Muscle layer of duodenum (tissue), 2 donors: ENCODE measurements at regions not wholly inside any gene's neighbourhood (a gene's known extent, or its start where the extent isn't known, plus 50 kb on each side); places are given as distances from the start of the nearest gene placed in this dataset.
"Not testable (repeated sequence)": the region's sequence is repeated elsewhere in the genome, so short reads cannot be mapped to it uniquely, and the experiment has no call there.

Experiments used
- H3K27ac ChIP-seq: one replicate; pipeline ENCODE4 v1.7.0; 2013; ENCODE audit warnings: mild to moderate bottlenecking, low read length
- H3K27me3 ChIP-seq: one replicate; pipeline ENCODE4 v1.7.0; 2013; ENCODE audit warnings: low read depth, mild to moderate bottlenecking, control low read depth, low read length
- H3K36me3 ChIP-seq, 2 donors: one replicate each; pipeline ENCODE4 v1.7.0; 2013; ENCODE audit warnings: low read length in 2 of 2, control low read depth in 1 of 2, mild to moderate bottlenecking in 1 of 2; ENCODE audit not compliant: insufficient read depth in 2 of 2, control insufficient read depth in 1 of 2
- H3K4me1 ChIP-seq, 2 donors: one replicate each; pipeline ENCODE4 v1.7.0; 2013; ENCODE audit warnings: low read length in 2 of 2, mild to moderate bottlenecking in 2 of 2, control low read depth in 1 of 2, moderate library complexity in 1 of 2; ENCODE audit not compliant: insufficient read depth in 2 of 2, control insufficient read depth in 1 of 2
- H3K4me3 ChIP-seq, 2 donors: one replicate each; pipeline ENCODE4 v1.7.0; 2013; ENCODE audit warnings: low read length in 2 of 2, low read depth in 1 of 2, mild to moderate bottlenecking in 1 of 2
- H3K9me3 ChIP-seq, 2 donors: one replicate each; pipeline ENCODE4 v1.7.0; 2013; ENCODE audit warnings: low read length in 2 of 2, control low read depth in 1 of 2, mild to moderate bottlenecking in 1 of 2; ENCODE audit not compliant: control insufficient read depth in 1 of 2
- donor health status: healthy.

GRCh38 chr7:9324513-9324912 lies 891.1 kb downstream of the NXPH1 start:
- Histone ChIP-seq H3K27ac (no peak overlapping the region), H3K9me3 (no peaks in the 10 kb centered on the region), H3K4me1 (no peaks in the 10 kb centered on the region), H3K27me3 (no peaks in the 10 kb centered on the region), H3K36me3 (no peaks in the 10 kb centered on the region), H3K4me3 (no peak overlapping the region)

GRCh38 chr7:9328296-9328695 lies 894.9 kb downstream of the NXPH1 start:
- Histone ChIP-seq H3K4me3 (no peak overlapping the region), H3K27ac (no peak overlapping the region), H3K27me3 (no peaks in the 10 kb centered on the region), H3K9me3 (no peaks in the 10 kb centered on the region), H3K4me1 (no peaks in the 10 kb centered on the region), H3K36me3 (no peaks in the 10 kb centered on the region)

DNA sequence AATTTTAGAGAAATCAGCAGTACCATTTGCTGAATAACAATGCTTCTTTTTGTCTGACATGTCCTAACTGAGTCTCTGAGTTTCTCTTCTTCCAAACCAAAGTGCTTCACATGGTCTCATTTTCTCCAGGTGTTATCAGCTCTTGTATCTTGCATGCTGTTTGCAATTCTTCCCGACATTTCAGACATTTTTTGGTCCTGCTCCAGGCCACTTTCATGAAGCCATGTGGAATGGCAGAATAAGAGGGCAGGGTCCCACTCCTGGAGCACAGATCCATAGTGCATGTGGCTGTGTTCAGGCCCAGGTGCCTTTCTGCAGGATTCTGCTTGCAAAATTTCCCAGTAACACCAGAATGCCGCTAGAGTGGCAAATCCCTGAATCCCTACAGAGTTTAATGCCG lies 916.2 kb downstream of the NXPH1 start:
- H3K9me3 ChIP-seq: no peaks in the 10 kb centered on the region
- no peaks in the 10 kb centered on the region for H3K4me1 ChIP-seq
- H3K27me3 ChIP-seq: no peaks in the 10 kb centered on the region

DNA sequence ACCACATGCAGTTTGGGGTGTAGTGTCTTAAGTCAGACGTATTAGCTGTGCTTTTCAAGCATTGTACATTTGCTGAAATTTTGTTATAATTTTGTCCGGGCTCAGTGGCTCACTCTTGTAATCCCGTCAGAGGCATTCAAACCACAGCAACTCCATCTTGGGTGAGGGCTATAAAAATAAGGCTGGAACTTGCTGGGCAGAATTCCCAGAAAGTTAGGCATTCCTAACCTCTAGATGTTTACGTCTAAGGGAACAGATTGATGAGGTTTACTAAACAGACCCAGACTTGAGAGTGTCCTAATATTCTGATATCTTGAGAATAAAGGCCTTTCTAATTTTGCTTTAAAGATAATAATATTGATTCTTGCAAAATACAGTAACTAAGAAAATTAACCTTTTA lies 957.8 kb downstream of the NXPH1 start:
- H3K27ac ChIP-seq: no peak overlapping the region
- H3K9me3 ChIP-seq: peaks cover 0 to 14% of the 10 kb centered on the region in 2 donors
- no peaks in the 10 kb centered on the region for H3K27me3 ChIP-seq
- H3K4me1 ChIP-seq: no peaks in the 10 kb centered on the region
- H3K4me3 ChIP-seq: no peak overlapping the region
- no peaks in the 10 kb centered on the region for H3K36me3 ChIP-seq

More for the DNA sequence above, 916.2 kb downstream of the NXPH1 start:
- H3K4me3 ChIP-seq: no peak overlapping the region
- no peaks in the 10 kb centered on the region for H3K36me3 ChIP-seq
- H3K27ac ChIP-seq: no peak overlapping the region

DNA sequence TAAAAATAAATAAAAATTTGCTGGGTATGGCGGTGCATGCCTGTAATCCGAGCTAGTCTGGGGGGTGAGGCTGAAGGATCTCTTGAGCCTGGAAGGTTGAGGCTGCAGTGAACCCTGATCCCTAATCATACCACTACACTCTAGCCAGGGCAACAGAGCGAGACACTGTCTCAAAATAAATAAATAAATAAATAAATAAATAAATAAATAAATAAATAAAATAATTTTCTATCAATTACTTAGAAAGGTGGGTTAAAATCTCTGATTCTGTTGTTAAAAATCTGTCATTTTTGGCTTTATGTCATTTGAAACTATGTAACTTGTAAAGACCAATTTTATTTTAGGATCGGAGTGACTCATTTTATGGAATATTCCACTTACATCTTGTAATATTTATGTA lies 958.6 kb downstream of the NXPH1 start:
- Histone ChIP-seq H3K27ac (no peak overlapping the region), H3K4me3 (no peak overlapping the region), H3K4me1 (no peaks in the 10 kb centered on the region), H3K27me3 (no peaks in the 10 kb centered on the region), H3K36me3 (no peaks in the 10 kb centered on the region), H3K9me3 (peaks cover 0 to 8% of the 10 kb centered on the region in 2 donors)

- H3K4me1 ChIP-seq, H3K36me3 ChIP-seq, H3K27ac ChIP-seq, H3K4me3 ChIP-seq, H3K9me3 ChIP-seq, H3K27me3 ChIP-seq: not testable (repeated sequence)
Measured at GRCh38 chr7:9404386-9404785, 971.0 kb downstream of the NXPH1 start.

- no peaks in the 10 kb centered on the region for H3K9me3 ChIP-seq
- no peak overlapping the region for H3K27ac ChIP-seq
- no peaks in the 10 kb centered on the region for H3K27me3 ChIP-seq
- no peak overlapping the region for H3K4me3 ChIP-seq
- no peaks in the 10 kb centered on the region for H3K36me3 ChIP-seq
- H3K4me1 ChIP-seq: no peaks in the 10 kb centered on the region
Measured at GRCh38 chr7:9407816-9408215, 974.4 kb downstream of the NXPH1 start.

DNA sequence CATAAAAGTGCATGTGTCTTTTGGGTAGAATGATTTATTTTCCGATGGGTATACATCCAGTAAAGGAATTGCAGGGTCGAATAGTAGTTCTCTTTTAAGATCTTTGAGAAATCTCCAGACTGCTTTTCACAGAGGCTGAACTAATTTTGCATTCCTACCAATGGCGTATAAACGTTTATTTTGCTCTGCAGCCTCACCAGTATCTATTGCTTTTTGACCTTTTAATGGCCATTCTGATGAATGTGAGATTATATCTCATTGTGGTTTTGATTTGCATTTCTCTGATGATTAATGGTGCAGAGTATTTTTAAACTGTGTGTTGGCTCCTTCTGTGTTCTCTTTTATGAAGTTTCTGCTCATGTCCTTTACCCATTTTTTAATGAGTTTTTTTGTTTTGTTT lies 1020.1 kb downstream of the NXPH1 start:
- H3K36me3 ChIP-seq: no peaks in the 10 kb centered on the region
- H3K4me3 ChIP-seq: no peak overlapping the region
- H3K4me1 ChIP-seq: no peaks in the 10 kb centered on the region
- no peaks in the 10 kb centered on the region for H3K9me3 ChIP-seq
- no peak overlapping the region for H3K27ac ChIP-seq
- H3K27me3 ChIP-seq: no peaks in the 10 kb centered on the region

GRCh38 chr7:9488555-9488954 lies 1055.1 kb downstream of the NXPH1 start:
- peaks cover 0 to 6% of the 10 kb centered on the region in 2 donors for H3K9me3 ChIP-seq
- no peaks in the 10 kb centered on the region for H3K36me3 ChIP-seq
- no peak overlapping the region for H3K4me3 ChIP-seq
- no peaks in the 10 kb centered on the region for H3K27me3 ChIP-seq
- no peak overlapping the region for H3K27ac ChIP-seq
- no peaks in the 10 kb centered on the region for H3K4me1 ChIP-seq

DNA sequence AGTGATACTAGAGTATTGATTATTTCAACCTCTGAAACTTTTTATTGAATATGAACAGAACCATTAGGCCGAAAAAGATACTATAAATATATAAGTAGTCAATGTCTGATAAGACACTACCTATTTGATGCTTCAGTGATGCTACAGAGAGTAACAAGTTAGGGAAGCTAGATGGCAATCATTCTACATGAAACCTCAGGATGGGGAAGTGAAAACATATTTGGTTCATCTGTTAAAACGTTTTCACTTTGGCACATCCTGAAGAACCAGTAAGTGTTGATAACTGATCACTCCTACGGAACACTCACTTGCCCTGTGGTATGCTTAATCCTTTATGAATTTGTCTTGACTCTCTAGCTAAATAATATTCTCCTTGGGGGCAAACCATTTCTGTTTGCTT lies 1064.9 kb downstream of the NXPH1 start:
- no peaks in the 10 kb centered on the region for H3K36me3 ChIP-seq
- no peak overlapping the region for H3K4me3 ChIP-seq
- peaks cover 0 to 3% of the 10 kb centered on the region in 2 donors for H3K9me3 ChIP-seq
- H3K27ac ChIP-seq: no peak overlapping the region
- no peaks in the 10 kb centered on the region for H3K27me3 ChIP-seq
- no peaks in the 10 kb centered on the region for H3K4me1 ChIP-seq

DNA sequence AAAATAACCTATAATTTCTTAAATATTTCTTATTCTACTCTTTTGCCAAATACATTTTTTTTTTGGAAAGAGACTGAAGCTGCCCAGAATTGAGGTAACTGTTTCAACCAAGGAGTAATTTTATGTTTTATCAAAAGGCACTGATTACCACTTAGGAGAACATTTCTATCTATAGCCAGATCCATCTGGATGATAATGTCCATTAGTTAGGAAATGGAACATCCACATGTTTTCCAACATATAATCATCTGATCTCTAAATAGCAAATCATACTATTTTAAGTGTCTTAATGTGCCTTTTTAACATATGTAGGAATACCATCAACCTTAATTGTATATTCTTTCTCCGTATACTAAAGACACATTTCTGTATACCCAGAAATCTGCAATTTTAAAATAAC lies 1068.9 kb downstream of the NXPH1 start:
- Histone ChIP-seq H3K9me3 (no peaks in the 10 kb centered on the region), H3K4me1 (no peaks in the 10 kb centered on the region), H3K27ac (no peak overlapping the region)

DNA sequence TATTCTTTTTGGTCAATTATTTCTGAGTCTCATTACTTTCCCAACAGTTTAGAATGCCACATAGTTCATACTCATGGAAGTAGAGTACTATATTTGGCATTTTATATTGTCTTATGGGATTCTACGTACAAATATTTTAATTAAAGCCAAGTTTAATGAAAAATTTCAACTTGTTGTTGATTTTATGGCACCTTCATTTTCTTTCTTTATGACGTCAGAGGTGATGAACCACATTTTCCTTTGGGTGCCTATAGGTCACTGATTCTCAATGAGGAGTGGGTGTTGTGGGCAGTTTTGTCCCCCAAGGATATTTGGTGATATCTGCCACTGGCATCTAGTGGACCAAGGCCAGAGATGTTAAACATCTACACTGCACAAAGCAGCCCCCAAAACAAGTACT lies 1071.3 kb downstream of the NXPH1 start:
- no peaks in the 10 kb centered on the region for H3K27me3 ChIP-seq
- H3K27ac ChIP-seq: no peak overlapping the region
- no peaks in the 10 kb centered on the region for H3K36me3 ChIP-seq
- H3K9me3 ChIP-seq: no peaks in the 10 kb centered on the region
- H3K4me1 ChIP-seq: no peaks in the 10 kb centered on the region
- no peak overlapping the region for H3K4me3 ChIP-seq

More for the DNA sequence above, 1068.9 kb downstream of the NXPH1 start:
- Histone ChIP-seq H3K27me3 (no peaks in the 10 kb centered on the region), H3K4me3 (no peak overlapping the region), H3K36me3 (no peaks in the 10 kb centered on the region)
